Activated CD4-positive, alpha-beta T cell treated with anti-CD3 and anti-CD28 coated beads, Interleukin-2, amount 50 U/mL, for 1 hour (primary cell): ENCODE measurements at regions not wholly inside any gene's neighbourhood (a gene's known extent, or its start where the extent isn't known, plus 50 kb on each side); places are given as distances from the start of the nearest gene placed in this dataset.

ENCODE experiments used
- DNase-seq: peaks from one replicate; pipeline ENCODE4 v3.0.0-alpha.2; 2020

DNA sequence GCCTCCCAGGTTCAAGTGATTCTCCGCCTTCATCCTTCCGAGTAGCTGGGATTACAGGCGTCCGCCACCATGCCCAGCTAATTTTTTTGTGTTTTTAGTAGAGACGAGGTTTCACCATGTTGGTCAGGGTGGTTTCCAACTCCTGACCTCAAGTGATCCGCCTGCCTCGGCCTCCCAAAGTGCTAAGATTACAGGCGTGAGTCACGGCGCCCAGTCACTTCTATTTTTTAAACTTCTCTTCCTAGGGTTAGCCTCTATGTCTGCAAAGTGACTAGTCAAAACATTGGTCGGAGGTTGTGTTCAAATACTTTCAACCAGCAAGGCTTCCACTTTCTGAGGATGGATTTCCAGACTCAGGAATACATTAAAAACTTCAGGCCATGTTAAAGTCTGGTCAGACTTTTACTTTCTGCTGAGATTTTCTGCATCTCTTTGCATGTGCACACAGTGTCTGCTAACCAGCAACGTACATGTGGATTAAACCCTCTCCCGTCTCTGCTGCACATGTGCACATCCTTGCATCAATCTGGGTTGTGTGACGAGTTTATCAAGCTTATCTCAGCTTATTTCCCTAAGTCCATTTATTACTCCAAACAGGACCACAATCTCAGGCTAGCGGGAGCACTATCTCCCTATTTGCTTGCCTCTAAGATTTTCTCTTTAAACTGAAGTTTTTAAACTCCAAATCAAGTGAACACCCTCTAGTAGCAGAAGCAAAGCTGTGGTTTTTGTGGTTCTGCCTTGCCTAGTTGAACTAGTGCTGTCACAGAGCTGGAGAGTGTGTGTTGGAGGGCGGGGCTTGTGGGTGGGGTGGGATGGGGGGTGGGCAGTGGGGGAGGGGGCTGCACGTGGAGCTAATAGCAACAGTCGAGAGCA, 525.2 kb upstream of the GOT2 start:
- DNase-seq, result no peak

DNA sequence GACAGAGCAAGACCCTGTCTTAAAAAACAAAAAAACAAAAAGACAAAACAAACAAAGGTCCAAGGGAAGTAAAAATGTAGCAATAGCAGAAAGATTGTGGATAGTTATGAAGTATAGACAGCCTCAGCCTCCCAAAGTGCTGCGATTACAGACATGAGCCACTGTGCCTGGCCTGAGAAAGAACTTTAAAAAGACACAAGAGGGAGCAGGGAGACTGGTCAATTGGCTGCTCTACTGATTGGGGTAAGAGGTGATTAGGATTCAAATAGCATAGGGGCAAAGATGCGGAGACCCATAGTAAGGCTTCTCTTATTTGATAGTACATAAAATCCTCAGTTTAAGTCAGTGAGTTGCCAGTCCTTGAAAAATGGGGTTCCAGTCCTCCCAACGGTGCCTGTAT, 518.2 kb upstream of the GOT2 start:
- DNase-seq, result no peak

DNA sequence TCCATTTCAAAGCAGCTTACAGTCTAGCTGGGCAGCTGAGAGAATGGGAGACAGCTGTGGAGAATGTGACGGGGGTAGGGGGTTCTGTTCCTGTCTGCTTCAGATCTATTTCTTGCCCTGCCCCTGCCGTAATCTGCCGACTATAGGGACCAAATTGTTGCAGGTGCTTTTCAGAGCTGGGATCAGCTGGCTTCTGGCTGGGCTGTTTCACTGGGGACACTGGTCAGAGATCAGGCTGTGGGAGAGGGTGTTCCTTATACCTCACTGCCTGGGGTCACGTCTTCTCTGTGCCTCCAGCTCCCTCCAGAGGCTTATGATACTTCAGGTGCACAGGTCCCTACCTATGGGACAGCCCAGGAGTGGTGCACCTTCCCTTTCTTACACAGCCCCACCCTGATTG, 514.9 kb upstream of the GOT2 start:
- no peak for DNase-seq

DNA sequence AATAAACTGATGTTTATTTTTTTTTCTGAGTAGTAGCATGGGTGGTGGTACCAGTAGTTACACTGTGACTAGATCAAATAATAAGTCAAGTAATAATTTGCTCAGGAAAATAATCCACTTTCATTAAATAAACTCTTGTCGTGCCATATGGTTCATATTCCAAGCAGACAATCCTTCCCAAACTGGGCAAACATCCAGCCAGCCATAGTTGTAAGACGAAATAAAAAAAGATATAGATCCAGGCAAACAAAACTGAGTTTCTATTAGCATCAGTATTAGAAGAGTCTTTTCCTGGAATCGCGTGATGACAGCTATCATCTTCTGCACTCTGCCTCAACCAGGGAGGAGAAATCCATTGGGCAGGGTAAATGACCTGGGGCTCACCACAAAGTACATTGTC, 508.4 kb upstream of the GOT2 start:
- no peak for DNase-seq

DNA sequence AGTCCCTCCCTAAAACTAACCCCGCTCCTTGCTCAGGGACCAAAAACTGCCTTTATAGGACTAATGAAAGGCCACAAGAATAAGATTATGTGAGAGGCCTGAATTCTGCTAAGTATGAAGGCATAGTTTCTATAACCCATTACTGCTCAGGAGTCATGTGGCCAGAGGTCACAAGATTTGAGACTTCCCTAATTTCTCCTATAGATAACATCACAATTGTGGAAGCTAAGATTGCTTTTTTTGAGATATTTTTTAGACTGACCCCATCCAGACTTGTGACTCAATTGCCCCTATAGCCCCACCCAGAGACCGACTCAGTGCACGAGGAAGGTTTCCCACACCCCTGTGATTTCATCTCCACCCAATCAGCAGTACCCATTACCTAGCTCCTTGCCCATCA, 504.1 kb upstream of the GOT2 start:
- DNase-seq, result no peak

DNA sequence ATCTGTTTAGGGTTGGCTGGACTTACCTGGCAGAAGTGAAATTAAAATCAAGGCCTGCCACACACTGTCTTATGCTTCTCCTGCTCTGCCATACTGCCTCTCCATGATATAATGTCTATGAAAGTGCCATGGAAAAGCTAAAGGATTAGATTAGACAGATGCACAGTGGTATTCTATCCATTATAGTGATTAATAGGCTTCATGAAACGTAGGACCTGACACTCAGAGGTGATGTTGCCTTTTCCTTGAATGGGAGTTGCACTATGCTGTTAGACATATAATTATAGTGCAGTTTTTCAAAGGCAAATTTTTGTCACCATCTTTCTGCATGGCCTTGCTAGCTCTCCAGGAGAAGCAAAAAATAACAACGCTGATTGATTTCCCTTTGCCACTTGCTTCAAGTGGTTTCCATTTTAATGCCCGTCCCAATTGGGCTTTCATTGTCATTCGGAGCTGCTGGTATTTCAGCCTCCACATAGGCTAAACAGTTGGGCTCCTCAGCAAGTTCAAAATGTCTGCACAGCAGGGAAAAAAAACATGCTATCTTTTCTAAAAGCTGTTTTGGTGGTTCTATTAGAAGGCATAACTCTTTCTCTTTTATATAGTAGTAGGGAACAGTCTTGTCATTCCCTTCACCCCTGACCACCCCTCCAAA, 502.8 kb upstream of the GOT2 start:
- no peak for DNase-seq

DNA sequence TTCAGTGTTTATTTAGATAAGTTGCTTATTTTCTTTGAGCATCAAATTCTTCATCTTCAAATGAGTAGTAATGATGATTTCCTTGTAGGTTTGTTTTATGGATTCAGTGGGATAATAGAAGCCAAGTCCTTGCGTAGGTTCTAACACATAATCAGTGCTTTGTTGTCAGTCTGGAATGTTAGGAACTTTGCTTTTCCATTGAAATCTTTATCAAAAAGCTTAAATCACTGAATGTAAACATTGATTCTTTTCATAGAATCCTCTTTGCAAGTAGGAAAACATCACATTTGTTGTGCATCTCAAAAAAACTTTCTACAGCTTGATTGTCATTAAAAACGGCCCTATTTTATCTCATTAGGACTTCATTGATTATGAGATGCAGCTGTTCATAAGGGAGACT, 490.3 kb upstream of the GOT2 start:
- DNase-seq, result no peak

DNA sequence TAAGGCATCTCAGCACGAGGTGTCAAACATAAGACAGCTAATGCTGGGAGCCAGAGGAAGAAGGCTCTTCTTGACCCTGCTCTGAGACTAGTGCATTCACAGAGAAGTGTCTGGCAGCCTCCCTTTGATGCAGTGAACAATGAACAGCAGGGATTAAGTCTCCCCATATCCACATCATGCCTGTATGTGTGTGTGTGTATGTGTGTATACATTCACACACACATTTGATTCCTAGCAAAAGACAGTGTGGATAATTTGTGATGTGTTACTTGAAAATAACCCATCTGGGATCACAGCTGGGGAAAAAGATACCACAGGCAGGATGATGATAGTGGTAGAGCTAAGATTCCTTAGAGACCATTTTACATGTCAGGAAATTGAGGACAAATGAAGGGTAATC, 485.9 kb upstream of the GOT2 start:
- no peak for DNase-seq

DNA sequence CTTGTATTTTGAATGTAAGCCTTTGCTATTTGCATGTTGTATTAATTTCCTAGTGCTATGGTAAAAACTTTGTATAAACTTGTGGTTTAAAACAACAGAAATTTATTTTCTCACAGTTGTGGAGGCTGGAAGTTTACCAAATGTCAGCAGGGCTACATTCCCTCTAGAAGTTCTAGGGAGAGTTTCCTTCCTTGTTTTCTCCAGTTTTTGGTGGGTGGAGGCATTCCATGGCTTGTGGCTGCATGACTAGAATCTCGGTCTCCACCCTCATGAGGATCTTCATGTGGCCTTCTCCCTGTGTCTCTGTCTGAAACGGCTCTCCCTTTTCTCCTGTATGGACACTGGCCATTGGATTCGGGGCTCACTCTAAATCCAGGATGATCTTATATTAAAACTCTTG, 482.2 kb upstream of the GOT2 start:
- no peak for DNase-seq

DNA sequence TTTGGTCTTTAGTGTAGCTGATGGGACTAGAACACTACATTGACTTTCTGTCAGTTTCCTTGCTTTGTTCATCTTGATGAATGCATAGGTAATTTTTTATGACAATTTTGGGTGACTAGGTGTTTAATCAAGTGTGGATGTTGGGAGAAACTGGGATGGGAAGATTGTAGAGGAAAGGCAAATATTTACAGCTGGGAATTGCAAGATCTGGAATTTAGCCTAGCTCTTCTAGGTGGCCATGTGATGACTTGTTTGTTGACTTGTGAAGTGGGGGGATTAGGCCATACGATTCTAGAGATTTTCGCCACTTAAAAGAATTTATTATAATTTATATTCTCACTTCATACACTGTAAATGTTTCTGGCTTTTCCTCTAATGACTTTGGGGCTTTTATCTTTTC, 480.3 kb upstream of the GOT2 start:
- no peak for DNase-seq

DNA sequence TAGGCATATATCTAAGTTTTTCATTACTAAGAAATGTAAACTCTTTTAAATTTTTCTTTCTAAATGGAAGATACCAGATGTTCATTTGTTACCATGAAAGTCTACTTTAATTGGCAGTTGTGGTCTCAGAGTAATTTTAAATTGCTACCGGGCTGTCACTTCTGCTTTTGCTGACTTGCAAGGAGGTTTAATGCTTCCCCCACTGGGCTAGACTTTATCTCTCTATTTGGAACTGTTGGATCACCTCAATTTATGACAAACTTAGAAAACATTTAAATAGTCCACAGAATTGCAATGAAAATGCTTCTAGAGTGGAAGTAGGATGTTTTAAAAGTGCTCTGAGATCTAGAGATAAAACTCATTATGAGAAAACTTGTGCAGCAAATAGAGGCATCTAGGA, 479.8 kb upstream of the GOT2 start:
- DNase-seq, result no peak

DNA sequence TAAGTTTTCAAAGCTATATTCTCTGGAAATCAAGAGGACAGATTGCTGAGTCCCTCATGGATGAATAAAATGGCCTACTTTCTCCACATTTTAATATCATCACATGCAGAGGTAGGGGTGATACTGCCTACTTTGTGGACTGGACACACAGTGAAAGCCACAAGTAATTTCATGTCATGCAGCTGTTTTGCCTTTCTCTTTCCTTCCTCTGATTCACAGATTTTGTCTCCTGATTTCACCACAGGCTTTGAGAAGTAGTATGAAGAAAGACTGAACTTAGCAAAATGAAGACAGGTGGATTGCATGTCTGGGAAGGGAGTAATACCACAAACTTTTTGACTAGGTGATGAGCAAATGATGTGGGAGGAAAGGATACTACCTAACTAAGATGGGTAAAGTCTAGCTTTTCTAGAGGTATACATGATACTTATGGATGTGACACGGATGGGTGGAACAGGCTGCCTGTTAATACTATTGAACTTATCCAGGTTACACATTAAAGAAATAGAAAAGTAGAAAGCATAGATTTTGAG, 478.4 kb upstream of the GOT2 start:
- DNase-seq, result no peak

DNA sequence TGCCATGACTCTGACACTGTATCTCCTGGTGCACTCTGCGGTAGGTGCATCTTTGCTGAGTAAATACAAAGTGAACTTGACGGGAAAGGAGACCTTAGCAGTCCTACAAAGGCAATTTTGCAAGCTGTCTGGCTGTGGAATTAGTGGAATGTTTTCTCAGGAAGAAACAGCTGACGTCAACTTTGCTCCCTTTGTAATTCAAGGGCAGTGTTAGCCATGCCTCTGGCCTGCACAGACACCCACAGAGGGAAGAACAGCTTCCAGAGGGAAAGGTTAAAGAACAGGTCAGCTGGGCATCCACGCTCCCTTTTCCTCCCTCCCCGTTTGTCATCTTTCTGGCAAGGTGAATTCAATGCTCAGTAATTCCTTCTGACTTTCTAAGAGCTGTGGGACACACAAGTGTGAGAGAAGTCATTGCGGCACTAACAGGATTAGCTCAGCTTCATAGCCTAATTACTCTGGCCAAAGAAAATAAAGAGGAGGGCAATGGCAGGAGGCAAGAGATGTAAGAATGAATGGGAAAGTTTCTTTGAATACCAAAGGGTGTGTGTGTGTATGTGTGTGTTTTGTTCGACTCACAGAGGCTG, 476.9 kb upstream of the GOT2 start:
- DNase-seq, result no peak

DNA sequence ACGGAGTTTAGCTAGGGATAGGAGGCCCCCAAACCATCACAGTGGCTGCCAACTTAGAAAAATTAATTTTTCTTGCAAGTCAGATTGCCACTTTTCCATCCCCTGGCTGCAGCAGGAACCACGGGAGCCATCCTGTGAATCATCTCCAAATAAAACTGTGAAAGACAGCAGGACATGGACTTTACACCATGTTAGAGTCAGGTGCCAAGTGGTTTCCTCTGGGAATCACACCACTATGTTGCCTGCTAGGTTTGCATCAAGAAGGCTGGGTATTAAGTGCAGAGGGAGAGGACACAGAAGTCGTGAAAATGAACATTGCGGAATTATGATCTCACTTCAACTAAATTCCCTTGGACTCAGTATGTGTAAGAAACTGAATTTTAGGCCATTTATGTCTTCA, 471.3 kb upstream of the GOT2 start:
- DNase-seq, result no peak

DNA sequence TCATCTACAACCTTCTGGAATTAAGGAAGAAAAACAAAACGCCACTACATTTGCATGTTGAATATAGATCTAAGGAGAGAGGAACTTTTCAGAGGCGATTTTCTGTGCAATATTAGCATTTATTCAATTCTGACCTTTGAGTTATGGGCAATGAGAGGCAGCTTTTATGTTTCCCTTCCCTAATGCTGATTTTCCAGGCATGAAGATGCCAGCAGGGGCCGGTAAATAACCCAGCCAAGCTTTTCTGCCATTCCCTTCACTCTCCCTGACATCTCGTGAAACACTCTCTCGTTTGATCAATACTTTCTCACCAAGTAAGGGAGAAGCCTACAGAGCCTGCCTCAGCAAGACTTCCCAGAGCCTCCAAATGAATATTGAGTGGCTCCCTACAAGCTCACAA, 470.5 kb upstream of the GOT2 start:
- DNase-seq, result no peak

DNA sequence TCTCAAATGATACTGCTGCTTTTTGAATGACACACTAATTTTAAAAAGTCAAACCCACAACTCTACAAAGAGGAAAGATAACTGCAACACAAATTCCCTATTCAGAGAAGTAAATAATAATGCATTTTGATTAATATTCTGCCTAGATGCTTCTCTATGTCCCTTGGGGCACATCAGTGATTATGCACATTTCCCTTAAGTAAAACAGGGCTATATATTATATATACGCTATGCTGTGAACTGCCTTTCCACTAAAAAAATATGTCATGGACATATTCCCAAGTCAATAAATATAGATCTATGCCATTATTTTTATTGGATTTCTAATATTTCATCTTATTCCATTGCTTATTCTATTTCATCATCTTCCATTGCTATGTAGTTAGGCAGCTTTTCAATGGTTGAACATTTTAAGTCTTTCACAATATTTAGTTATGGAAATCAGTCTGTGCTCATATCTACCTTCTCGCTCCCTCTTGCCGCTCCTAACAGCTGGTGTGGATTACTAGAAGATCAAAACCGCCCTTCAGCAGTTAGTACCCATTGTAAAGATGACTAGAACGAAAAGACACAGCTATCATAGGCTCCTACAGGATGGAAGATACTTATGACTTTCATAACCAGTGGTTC, 468.2 kb upstream of the GOT2 start:
- DNase-seq, result no peak

DNA sequence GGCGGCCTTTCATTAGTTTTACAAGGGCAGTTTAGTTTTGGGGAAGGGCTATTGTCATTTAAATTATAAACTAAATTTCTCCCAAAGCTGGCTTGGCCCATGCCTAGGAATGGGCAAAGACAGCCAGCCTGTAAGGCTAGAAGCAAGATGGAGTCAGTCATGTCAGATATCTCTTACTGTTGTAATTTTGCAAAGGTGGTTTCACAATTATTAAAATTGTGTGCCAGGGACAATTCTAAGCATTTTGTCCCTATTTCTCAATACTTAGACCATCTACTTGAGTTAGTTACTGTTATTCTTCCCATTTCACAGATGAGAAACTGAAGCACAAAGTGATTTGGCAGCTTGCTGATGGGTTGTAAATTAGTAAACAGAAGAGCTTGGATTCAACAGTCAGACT, 467.7 kb upstream of the GOT2 start:
- no peak for DNase-seq

DNA sequence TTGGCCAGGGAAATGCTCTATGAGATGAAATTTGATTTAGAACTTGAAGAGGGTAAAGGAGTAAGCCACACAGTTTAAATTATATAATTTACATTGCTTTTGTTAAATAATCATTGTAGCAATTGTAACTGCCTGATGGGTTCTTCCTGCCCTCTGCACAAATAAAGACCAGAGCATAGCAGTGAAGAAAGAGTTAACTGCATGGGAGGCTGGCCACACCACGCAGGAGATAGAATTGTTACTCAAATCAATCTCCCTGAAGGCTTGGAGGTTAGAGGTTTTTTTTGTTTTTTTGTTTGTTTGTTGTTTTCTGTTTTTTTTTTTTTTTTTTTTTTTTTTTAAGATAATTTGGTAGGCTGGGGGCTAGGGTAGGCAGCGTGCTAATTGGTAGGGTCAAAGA, 467.0 kb upstream of the GOT2 start:
- DNase-seq, result no peak

DNA sequence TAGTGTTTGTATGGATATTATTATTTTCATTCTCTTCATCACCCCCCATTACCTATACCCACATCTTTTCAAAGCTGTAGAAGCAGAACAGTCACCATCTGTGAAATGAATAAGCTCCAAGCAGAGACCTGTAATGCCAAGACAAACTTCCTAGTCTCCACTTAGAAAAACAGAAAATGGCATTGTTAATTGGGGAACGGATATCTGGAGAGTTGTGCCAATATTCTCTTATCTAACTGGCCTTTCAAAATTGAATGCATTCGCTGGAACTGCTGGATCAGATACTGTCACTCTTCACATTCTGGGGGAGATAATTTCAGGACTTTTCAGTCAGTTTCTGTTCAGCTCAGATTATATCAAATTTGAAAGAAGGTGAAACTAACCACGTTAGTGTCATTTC, 464.4 kb upstream of the GOT2 start:
- DNase-seq, result no peak

DNA sequence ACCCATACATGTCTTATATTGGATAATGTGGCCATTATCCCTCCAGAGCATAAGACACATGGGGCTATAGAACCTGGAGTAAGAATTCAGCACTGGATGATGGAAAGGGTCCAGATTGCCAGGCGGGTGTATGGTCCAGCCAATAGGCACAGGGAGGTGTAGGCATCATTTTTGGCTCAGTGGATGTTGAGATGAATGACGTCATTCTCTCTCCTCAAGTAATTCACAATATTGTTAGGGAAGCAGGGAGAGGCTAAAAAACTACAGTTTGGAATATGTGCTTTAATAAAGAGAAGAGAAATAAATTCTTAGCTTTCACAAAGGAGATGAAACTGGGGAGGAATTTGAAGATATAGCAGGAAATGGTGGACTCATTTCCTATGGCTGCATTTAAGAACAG, 461.1 kb upstream of the GOT2 start:
- DNase-seq, result no peak

DNA sequence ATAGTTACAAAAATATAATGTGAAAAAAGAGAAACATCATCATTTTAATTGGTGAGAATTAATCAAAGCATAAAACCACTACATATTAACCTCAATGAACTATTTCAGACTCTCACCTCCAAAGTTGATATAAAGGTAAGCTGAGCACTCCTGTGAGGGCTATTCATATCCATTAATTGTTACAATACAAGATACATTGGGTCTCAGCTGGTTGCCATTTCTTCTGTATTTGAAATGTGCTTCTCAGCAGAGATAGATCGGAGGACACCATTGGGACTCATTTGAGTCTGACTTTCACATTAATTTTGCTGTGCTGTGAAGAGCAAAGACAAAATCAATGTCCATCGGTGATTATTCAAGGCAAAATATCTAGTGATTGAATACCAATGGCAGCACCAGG, 459.5 kb upstream of the GOT2 start:
- no peak for DNase-seq

DNA sequence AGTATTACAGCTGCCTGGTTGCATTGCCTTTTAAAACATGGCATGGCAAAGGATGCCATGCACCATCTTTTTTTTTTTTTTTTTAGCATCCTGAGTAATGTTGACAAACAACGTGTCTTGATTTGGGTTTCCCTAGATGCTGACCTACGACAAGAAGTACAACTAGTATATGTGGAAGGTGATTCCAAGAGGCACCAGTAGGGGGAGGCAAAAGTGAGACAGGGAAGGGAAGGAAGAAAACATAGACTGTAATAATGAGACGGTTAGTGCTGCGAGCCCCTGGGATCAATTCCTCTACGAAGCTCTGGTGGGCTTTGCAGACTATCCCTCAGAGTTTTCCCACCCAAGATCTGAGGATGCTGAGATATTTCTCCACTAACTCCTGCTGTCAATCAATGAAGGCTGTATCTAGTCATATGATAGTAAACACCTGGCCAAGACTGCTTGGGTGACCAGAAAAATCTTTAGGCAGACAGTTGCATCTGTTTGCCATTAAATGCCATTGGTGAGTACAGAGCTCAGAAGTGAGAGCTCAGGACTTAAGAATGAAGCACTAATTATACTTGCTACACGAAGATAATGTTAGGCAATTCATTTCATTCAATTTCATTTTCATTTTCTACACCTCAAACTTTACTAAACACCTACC, 458.6 kb upstream of the GOT2 start:
- no peak for DNase-seq

DNA sequence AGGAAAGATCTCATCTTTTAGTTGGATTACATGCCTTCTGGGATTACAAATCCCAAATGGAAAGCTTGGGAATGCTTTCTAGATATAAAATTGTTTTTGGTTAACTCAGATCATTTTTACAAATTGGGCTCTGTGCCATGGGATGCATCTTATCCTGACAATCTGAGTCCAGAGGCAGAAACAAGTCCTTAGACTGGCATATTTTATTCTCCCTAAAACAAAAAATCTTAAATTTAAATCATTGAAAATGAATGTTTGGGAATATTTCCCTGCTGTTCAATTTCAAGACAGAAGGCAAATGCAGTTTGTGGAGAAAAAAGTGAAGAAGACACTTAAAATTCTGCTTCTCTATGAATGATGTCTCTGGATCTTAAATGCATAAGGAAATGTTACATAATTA, 456.6 kb upstream of the GOT2 start:
- no peak for DNase-seq
